GM20000 (cell line): ENCODE measurements at regions not wholly inside any gene's neighbourhood (a gene's known extent, or its start where the extent isn't known, plus 50 kb on each side); places are given as distances from the start of the nearest gene placed in this dataset.
A peak's percentile ranks its signal among the peaks of the same experiment; 100 is the strongest.

Experiments
- DNase-seq: peaks from one replicate; pipeline ENCODE4 v3.0.0; 2012; ENCODE audit warnings: low spot score
- TF ChIP-seq, protein P1 (sequence below): IDR thresholded peaks from 2 replicates; pipeline ENCODE4 v1.5.1; 2012; ENCODE audit warnings: mild to moderate bottlenecking, control low read depth; ENCODE audit errors: extremely low read depth, missing control alignments

DNA sequence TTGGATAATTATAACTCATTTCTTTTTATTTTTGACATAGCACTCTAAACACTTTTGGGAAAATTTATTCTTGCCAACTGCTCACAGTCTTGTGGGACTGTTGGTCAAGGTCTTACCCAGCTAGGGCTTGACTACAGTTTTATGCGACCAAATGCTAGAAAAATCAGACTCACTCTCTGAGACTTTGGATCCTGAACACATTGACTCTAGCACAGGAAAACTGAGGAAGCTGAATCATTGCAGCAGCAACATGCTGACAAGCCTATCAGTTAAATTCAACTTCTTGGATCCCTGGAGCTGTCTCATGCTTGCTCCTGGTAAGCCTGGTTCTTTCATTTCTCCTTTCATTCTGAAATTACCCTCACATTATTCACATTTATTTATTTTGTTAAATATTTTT, 120.7 kb upstream of the TMTC2 start:
- TF ChIP-seq, protein P1, sequence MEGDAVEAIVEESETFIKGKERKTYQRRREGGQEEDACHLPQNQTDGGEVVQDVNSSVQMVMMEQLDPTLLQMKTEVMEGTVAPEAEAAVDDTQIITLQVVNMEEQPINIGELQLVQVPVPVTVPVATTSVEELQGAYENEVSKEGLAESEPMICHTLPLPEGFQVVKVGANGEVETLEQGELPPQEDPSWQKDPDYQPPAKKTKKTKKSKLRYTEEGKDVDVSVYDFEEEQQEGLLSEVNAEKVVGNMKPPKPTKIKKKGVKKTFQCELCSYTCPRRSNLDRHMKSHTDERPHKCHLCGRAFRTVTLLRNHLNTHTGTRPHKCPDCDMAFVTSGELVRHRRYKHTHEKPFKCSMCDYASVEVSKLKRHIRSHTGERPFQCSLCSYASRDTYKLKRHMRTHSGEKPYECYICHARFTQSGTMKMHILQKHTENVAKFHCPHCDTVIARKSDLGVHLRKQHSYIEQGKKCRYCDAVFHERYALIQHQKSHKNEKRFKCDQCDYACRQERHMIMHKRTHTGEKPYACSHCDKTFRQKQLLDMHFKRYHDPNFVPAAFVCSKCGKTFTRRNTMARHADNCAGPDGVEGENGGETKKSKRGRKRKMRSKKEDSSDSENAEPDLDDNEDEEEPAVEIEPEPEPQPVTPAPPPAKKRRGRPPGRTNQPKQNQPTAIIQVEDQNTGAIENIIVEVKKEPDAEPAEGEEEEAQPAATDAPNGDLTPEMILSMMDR, result no peak
- DNase-seq, result no peak

DNA sequence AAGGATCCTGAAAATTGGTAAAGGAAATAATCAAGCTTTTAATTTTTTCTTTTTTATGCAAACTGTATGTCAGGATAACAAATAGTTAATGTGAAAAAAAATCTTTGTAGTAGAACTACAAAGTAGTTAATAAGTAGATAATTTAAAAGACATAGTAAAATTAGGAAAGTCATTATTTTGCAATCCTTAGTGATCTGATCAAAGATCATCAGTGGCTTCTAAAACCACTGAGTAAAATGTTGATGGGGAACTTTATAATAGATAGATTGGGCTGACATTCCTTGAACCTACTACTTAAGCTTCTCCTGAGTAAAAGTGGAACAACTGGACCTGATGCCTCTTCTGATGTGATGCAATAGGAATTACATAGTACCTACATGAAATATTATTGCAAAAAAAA, 119.0 kb upstream of the TMTC2 start:
- TF ChIP-seq, protein P1, result no peak
- DNase-seq, result no peak

DNA sequence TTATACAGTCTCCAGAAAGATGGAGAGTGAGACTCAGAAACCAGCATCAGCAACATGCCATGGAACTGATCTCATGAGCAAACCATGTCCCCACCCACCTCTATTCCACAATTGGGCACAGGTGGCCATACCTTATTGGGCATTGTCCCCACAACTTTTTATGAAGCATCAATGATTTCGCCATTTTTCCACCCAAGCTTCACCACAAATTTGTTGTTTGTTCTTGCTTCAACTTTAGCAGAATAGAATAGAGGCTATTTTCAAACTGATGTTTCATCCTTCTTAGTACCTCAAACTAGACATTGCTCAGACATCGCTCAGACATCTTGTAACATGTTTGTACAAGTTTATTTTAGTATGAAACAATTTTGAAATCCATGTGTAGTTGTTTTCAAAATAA, 112.5 kb upstream of the TMTC2 start:
- TF ChIP-seq, protein P1, result no peak
- DNase-seq, result no peak

DNA sequence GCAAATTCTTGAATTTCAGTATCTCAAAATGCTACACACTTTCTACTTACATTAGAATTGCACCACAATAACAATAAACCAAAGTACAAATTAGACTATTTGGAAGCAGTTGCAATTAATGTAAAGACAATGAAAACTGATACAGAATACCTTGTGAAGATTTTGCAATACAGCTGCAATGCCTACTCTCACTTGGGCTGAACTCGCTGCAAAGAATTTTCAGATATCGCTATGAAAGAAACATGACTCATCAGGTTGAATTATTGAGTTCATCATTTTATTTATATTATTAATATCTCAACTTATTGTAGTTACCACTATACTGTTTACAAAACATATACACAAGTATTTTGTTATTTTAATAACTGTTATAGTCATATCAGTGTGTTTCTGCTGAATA, 108.0 kb upstream of the TMTC2 start:
- no peak for DNase-seq
- TF ChIP-seq, protein P1, result no peak

DNA sequence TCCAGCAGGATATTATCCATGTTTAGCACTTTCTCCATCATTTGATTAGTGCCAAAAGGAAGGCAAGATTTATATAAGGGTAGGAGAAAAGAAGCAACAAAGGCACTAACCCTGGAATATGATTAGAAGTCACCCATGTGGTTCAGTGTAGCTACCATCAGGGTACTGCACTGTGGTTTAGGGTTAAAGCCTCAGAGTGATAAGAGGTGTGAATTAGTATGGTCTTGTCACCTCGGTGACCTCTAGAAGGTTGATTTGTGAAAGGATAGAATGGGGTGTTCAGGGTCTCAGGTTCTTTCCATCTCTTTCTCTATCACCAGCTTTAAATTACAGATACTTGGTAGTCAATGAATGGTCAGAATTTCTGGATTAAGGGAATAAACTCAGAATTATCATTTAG, 103.0 kb upstream of the TMTC2 start:
- TF ChIP-seq, protein P1, result no peak
- DNase-seq, result no peak

DNA sequence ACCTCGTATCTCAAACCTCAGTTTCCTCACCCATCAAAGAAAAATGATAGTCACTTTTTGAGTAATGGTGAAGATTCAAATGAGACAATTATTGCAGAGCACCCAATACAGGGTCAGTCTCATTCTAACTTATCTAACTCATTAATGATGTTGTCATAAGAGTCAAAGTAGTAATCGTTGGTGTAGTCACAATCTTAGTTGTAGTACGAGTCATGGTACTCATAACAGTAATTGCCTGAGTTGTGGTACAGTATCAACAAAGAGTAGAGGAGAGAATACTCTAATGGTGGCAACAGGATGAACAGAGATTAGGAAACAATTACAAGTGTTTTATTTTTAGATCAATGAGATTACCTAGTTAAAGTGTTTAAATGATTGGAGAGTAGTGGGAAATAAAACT, 93.6 kb upstream of the TMTC2 start:
- TF ChIP-seq, protein P1, result no peak
- no peak for DNase-seq

DNA sequence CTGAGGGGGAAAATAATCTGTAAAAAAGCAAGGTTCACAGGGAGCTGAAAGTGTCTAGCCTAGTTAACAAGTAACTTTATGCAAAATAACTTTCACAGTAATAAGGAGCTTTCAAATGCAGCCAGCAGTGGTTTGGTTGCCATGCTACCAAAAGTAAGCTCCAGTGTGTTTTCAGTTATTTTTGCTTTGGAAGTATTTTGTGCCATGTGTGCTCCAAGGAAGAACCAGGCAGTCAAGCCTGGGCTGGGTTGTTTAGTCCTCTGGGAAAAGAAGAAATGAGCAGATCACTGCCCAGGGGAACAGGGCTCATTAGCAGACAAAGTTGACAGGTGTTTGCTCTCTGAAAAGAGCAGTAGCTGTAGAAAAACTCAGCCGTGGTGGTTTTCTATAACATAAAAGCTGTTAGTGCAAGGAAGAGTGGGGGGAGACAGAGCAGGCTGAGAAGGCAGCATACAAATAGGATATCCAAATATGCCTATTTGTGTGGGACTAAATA, 92.8 kb upstream of the TMTC2 start:
- TF ChIP-seq, protein P1, result no peak
- DNase-seq, result peak; percentile 27

DNA sequence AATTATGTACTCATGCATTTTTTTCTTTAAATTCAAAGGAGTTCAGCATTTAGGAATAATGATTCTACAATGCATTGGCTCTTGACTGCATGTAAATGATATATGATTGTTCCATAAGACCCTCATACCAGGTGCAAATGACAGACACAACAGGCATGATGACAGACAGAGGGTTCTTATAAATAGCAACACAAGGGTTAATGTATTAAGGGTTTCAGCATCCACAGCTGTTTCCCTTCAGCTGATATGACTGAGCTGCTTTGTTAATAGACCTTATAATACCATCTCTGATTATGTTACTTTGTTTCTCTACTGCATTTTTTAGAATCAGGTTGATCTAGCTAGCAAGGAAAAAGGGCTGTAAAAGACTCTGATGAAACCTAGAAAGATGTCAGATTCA, 90.8 kb upstream of the TMTC2 start:
- TF ChIP-seq, protein P1, result no peak
- DNase-seq, result no peak
